HT-29 (cell line): ENCODE measurements at regions not wholly inside any gene's neighbourhood (a gene's known extent, or its start where the extent isn't known, plus 50 kb on each side); places are given as distances from the start of the nearest gene placed in this dataset.

ENCODE experiments used
- DNase-seq: peaks from one replicate; pipeline ENCODE4 v3.0.0-alpha.2; 2015; ENCODE audit warnings: low spot score

GRCh38 chr7:12074889-12075288, 136.2 kb upstream of the TMEM106B start:
- no peak for DNase-seq

GRCh38 chr7:12080006-12080405, 131.1 kb upstream of the TMEM106B start:
- no peak for DNase-seq

GRCh38 chr7:12085516-12085915, 125.6 kb upstream of the TMEM106B start:
- no peak for DNase-seq

GRCh38 chr7:12089951-12090756, 120.9 kb upstream of the TMEM106B start:
- DNase-seq = no peak

GRCh38 chr7:12090757-12091221, 120.3 kb upstream of the TMEM106B start:
- no peak for DNase-seq

GRCh38 chr7:12091231-12091630, 119.9 kb upstream of the TMEM106B start:
- no peak for DNase-seq

GRCh38 chr7:12092499-12093130, 118.5 kb upstream of the TMEM106B start:
- DNase-seq = no peak

GRCh38 chr7:12093365-12093764, 117.7 kb upstream of the TMEM106B start:
- DNase-seq = no peak

GRCh38 chr7:12094365-12094921, 116.7 kb upstream of the TMEM106B start:
- no peak for DNase-seq

GRCh38 chr7:12102126-12102525, 109.0 kb upstream of the TMEM106B start:
- no peak for DNase-seq

GRCh38 chr7:12102527-12102926, 108.6 kb upstream of the TMEM106B start:
- DNase-seq = no peak

- peak; percentile 25 for DNase-seq
Observed at GRCh38 chr7:12103948-12104347, 107.1 kb upstream of the TMEM106B start.

- no peak for DNase-seq
Observed at GRCh38 chr7:12107381-12107780, 103.7 kb upstream of the TMEM106B start.

GRCh38 chr7:12107841-12108254, 103.2 kb upstream of the TMEM106B start:
- peak; percentile 67 for DNase-seq

- DNase-seq = peak; percentile 39
Observed at GRCh38 chr7:12110425-12110824, 100.7 kb upstream of the TMEM106B start.

GRCh38 chr7:12111422-12112405, 99.4 kb upstream of the TMEM106B start:
- no peak for DNase-seq

GRCh38 chr7:12117170-12117569, 93.9 kb upstream of the TMEM106B start:
- DNase-seq = no peak

GRCh38 chr7:12119620-12120303, 91.3 kb upstream of the TMEM106B start:
- DNase-seq = no peak

- DNase-seq = no peak
Observed at GRCh38 chr7:12120632-12121031, 90.5 kb upstream of the TMEM106B start.

- no peak for DNase-seq
Observed at GRCh38 chr7:12123172-12123571, 87.9 kb upstream of the TMEM106B start.

- no peak for DNase-seq
Observed at GRCh38 chr7:12124028-12124427, 87.1 kb upstream of the TMEM106B start.
